Mucosa of descending colon (tissue), 3 donors: ENCODE measurements at regions not wholly inside any gene's neighbourhood (a gene's known extent, or its start where the extent isn't known, plus 50 kb on each side); places are given as distances from the start of the nearest gene placed in this dataset.
A peak's percentile ranks its signal among the peaks of the same experiment; 100 is the strongest.

ENCODE experiments used
- ATAC-seq: fragments of 200-7000 bp; cut with Tn5 transposase; one replicate; pipeline ENCODE4 v1.9.1; 2020; ENCODE audit warnings: mild to moderate bottlenecking, moderate library complexity
- DNase-seq, 3 donors: peaks; one replicate each; pipeline ENCODE4 v3.0.0-alpha.2; 2020
- H3K36me3 ChIP-seq: fragments of 200-600 bp; one replicate; pipeline ENCODE4 v1.8.0; 2021; ENCODE audit warnings: low read depth, mild to moderate bottlenecking
- H3K4me1 ChIP-seq: fragments of 200-600 bp; one replicate; pipeline ENCODE4 v1.8.0; 2021; ENCODE audit warnings: low read depth, mild to moderate bottlenecking
- H3K4me3 ChIP-seq: fragments of 200-600 bp; one replicate; pipeline ENCODE4 v1.8.0; 2021; ENCODE audit warnings: mild to moderate bottlenecking
- H3K9me3 ChIP-seq: fragments of 200-600 bp; one replicate; pipeline ENCODE4 v1.8.0; 2021; ENCODE audit warnings: mild to moderate bottlenecking
- intact Hi-C, 2 donors: fragments of 100-400 bp; cut with DNase I in 1 of 2; cut with micrococcal nuclease in 1 of 2; formaldehyde crosslinking; loops; one replicate each; pipeline versions ENCODE4 v1.11.0 to v1.11.1; 2022; cut with DNase I, micrococcal nuclease
- TF ChIP-seq, protein P1 (sequence below): fragments of 200-600 bp; IDR thresholded peaks from one replicate; pipeline ENCODE4 v1.8.0; 2022; ENCODE audit warnings: antibody characterized with exemption, mild to moderate bottlenecking
- donor health status: DM: no; HTN: no; CAD: no; lungs with moderate emphysema.
- donor health status: DM: no; HTN: no; CAD: no.
- donor health status: DM: no; HTN: yes; CAD: no.

- DNase-seq (peak in 1 of 3 donors; percentile 8), ATAC-seq (peak; percentile 14)
- TF ChIP-seq, protein P1, sequence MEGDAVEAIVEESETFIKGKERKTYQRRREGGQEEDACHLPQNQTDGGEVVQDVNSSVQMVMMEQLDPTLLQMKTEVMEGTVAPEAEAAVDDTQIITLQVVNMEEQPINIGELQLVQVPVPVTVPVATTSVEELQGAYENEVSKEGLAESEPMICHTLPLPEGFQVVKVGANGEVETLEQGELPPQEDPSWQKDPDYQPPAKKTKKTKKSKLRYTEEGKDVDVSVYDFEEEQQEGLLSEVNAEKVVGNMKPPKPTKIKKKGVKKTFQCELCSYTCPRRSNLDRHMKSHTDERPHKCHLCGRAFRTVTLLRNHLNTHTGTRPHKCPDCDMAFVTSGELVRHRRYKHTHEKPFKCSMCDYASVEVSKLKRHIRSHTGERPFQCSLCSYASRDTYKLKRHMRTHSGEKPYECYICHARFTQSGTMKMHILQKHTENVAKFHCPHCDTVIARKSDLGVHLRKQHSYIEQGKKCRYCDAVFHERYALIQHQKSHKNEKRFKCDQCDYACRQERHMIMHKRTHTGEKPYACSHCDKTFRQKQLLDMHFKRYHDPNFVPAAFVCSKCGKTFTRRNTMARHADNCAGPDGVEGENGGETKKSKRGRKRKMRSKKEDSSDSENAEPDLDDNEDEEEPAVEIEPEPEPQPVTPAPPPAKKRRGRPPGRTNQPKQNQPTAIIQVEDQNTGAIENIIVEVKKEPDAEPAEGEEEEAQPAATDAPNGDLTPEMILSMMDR: no peak
- intact Hi-C loops: no loop called here
- H3K4me1 ChIP-seq: no peaks in the 10 kb centered on the region
- H3K9me3 ChIP-seq: no peaks in the 10 kb centered on the region
- no peak overlapping the region for H3K4me3 ChIP-seq
- H3K36me3 ChIP-seq: no peaks in the 10 kb centered on the region
Measured at GRCh38 chr11:133787379-133788141, 57.8 kb downstream of the SPATA19 start.

DNA sequence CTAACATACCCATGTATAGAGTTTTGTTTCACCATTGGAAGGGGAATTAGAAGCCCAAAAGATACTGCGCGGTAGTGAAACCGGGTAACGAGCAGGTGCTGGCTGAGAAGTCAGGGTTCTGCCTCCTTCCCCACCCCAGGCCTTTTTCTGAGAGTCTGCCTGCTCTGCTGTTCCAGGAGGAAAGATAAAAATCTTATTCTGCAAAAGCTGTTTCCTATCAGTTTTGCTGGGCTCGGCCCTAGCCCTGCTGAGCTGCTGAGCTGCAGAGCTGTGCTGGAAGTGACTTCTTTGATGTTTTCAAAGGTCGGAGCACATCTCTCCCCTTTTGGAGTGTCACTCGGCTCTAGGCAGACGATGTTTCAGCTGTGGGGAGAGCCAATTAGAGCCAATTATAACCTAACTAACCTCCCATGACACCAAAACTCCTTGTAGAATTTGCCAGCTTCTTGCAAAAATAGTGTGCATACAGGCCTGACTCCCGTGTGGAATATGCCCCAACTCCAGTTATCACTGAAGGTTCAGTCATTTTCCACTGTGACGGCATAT, 59.4 kb downstream of the SPATA19 start:
- ATAC-seq (no peak), DNase-seq (no peak)
- TF ChIP-seq, protein P1: no peak
- intact Hi-C loops: no loop called here
- Histone ChIP-seq H3K4me3 (no peak overlapping the region), H3K4me1 (no peaks in the 10 kb centered on the region), H3K9me3 (no peaks in the 10 kb centered on the region), H3K36me3 (no peaks in the 10 kb centered on the region)

DNA sequence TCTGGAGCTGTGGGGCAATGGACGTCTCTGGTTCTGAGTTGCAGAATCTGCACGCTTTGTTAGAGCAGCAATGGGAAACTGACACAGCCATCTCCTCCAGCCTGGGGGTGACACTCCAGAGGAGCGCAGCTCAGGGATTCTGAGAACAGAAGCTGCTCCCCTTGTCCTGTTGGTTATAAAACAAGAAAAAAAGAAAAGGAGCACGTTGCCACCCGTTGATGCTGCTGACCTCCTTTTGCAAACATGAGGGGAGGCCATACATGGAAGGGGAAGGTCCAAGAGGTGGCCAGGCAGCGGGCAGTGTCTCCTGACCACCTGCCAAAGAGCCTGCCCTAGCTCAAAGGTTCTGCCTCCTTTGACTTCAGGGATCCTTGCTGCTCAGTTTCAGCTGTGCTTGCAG, 61.0 kb downstream of the SPATA19 start:
- intact Hi-C loops: no loop called here
- TF ChIP-seq, protein P1: no peak

GRCh38 chr11:133782116-133782725, 63.1 kb downstream of the SPATA19 start:
- no peak for DNase-seq
- intact Hi-C loops: no loop called here

More for the DNA sequence above, 61.0 kb downstream of the SPATA19 start:
- DNase-seq (no peak), ATAC-seq (no peak)
- no peaks in the 10 kb centered on the region for H3K36me3 ChIP-seq
- H3K4me3 ChIP-seq: no peak overlapping the region
- no peaks in the 10 kb centered on the region for H3K4me1 ChIP-seq
- H3K9me3 ChIP-seq: no peaks in the 10 kb centered on the region

GRCh38 chr11:133778161-133778560, 67.2 kb downstream of the SPATA19 start:
- ATAC-seq: no peak
- Histone ChIP-seq H3K4me3 (no peak overlapping the region), H3K4me1 (no peaks in the 10 kb centered on the region), H3K9me3 (no peaks in the 10 kb centered on the region), H3K36me3 (no peaks in the 10 kb centered on the region)
- no peak for DNase-seq
- intact Hi-C loops: no loop called here
- TF ChIP-seq, protein P1: no peak

More at GRCh38 chr11:133782116-133782725, 63.1 kb downstream of the SPATA19 start:
- H3K4me3 ChIP-seq: no peak overlapping the region
- H3K36me3 ChIP-seq: no peaks in the 10 kb centered on the region
- TF ChIP-seq, protein P1: no peak
- no peaks in the 10 kb centered on the region for H3K9me3 ChIP-seq
- no peaks in the 10 kb centered on the region for H3K4me1 ChIP-seq
- no peak for ATAC-seq
